Activated T-cell treated with anti-CD3 and anti-CD28 coated beads, Interleukin-2, amount 50 U/mL, for 72 hours (primary cell): ENCODE measurements at regions not wholly inside any gene's neighbourhood (a gene's known extent, or its start where the extent isn't known, plus 50 kb on each side); places are given as distances from the start of the nearest gene placed in this dataset.

Experiments used
- ATAC-seq, 2 donors: fragments of 150-1000 bp; cut with Tn5 transposase; replicated peaks in 1 of 2; 2 replicates each; pipeline ENCODE4 v1.10.0; 2021; ENCODE audit warnings: moderate library complexity in 2 of 2, mild to moderate bottlenecking in 1 of 2
- DNase-seq, 2 donors: peaks; one replicate each; pipeline ENCODE4 v3.0.0; 2021 to 2022; ENCODE audit warnings: mixed read lengths in 1 of 2
- H3K27ac Mint-ChIP-seq: one replicate; pipeline ENCODE4 v1.8.0; 2022; ENCODE audit warnings: mild to moderate bottlenecking, moderate library complexity, mixed read lengths
- H3K27me3 Mint-ChIP-seq: one replicate; pipeline ENCODE4 v1.8.0; 2022; ENCODE audit warnings: low read depth, mixed read lengths
- H3K36me3 Mint-ChIP-seq, 2 donors: one replicate each; pipeline ENCODE4 v1.8.0; 2022; ENCODE audit warnings: mixed read lengths in 2 of 2, mild to moderate bottlenecking in 1 of 2; ENCODE audit not compliant: insufficient read depth in 2 of 2
- H3K4me1 Mint-ChIP-seq: one replicate; pipeline ENCODE4 v1.8.0; 2022; ENCODE audit warnings: low read depth, mixed read lengths
- H3K4me3 Mint-ChIP-seq, 2 donors: one replicate each; pipeline ENCODE4 v1.8.0; 2022; ENCODE audit warnings: mild to moderate bottlenecking in 2 of 2, mixed read lengths in 2 of 2, moderate library complexity in 2 of 2
- H3K9me3 Mint-ChIP-seq, 2 donors: one replicate each; pipeline ENCODE4 v1.8.0; 2022; ENCODE audit warnings: mixed read lengths in 2 of 2

DNA sequence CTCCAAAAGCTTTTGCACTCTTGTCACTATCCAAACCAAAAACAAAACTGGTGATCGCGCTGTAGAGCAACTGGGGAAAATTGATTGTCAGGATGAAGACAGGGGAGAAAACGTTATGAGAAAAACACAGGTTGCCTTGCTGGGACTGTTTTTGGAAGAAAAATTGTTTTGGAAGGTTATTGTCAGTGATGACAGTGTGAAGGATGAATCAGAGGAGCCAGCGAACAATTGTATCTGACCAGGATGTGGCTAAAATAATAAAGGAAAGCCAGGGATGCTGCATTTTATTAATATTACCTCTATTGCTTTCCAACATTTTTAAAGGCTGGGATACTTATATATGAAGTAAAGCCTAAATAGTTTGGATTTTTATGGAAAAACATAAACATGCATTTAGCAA, 334.0 kb downstream of the SPRY2 start:
- no peak overlapping the region for H3K4me3 Mint-ChIP-seq
- no peaks in the 10 kb centered on the region for H3K27me3 Mint-ChIP-seq
- H3K4me1 Mint-ChIP-seq: no peaks in the 10 kb centered on the region
- no peaks in the 10 kb centered on the region for H3K36me3 Mint-ChIP-seq
- H3K27ac Mint-ChIP-seq: no peak overlapping the region
- no peaks in the 10 kb centered on the region for H3K9me3 Mint-ChIP-seq
- DNase-seq (no peak), ATAC-seq (no peak)

DNA sequence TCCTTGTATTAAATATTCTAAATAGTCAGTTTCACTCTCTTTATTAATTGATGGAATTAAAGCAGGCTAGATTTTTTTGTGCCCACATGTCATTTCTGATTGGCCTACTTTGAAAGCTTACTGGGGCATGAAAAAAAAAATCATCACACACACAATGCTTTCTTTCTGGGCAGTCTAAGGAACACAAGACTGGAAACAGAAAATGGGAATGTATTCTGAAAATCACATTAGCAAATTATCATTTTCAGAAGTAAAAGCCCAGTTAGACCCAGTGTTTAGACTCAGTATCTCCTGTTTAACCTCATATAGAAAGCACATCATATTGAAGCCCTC, 339.4 kb downstream of the SPRY2 start:
- ATAC-seq: no peak
- H3K27me3 Mint-ChIP-seq: no peaks in the 10 kb centered on the region
- H3K36me3 Mint-ChIP-seq: no peaks in the 10 kb centered on the region
- H3K27ac Mint-ChIP-seq: no peak overlapping the region
- no peaks in the 10 kb centered on the region for H3K9me3 Mint-ChIP-seq
- DNase-seq: no peak
- H3K4me1 Mint-ChIP-seq: no peaks in the 10 kb centered on the region
- H3K4me3 Mint-ChIP-seq: no peak overlapping the region

- DNase-seq (no peak), ATAC-seq (no peak)
- H3K27me3 Mint-ChIP-seq: no peaks in the 10 kb centered on the region
- no peaks in the 10 kb centered on the region for H3K36me3 Mint-ChIP-seq
- H3K9me3 Mint-ChIP-seq: no peaks in the 10 kb centered on the region
- no peaks in the 10 kb centered on the region for H3K4me1 Mint-ChIP-seq
- H3K4me3 Mint-ChIP-seq: no peak overlapping the region
- no peak overlapping the region for H3K27ac Mint-ChIP-seq
Observed at GRCh38 chr13:80000684-80001509, 340.0 kb downstream of the SPRY2 start.

GRCh38 chr13:79999601-80000000, 341.3 kb downstream of the SPRY2 start:
- Mint-ChIP-seq H3K27ac (no peak overlapping the region), H3K4me3 (no peak overlapping the region)

GRCh38 chr13:79998381-79998880, 342.5 kb downstream of the SPRY2 start:
- H3K27ac Mint-ChIP-seq: no peak overlapping the region
- H3K4me3 Mint-ChIP-seq: no peak overlapping the region
- H3K27me3 Mint-ChIP-seq: no peaks in the 10 kb centered on the region
- DNase-seq (no peak), ATAC-seq (no peak)
- no peaks in the 10 kb centered on the region for H3K4me1 Mint-ChIP-seq
- H3K9me3 Mint-ChIP-seq: peaks cover 0 to 2% of the 10 kb centered on the region in 2 donors
- H3K36me3 Mint-ChIP-seq: no peaks in the 10 kb centered on the region

More at GRCh38 chr13:79999601-80000000, 341.3 kb downstream of the SPRY2 start:
- Mint-ChIP-seq H3K27me3 (no peaks in the 10 kb centered on the region), H3K4me1 (no peaks in the 10 kb centered on the region), H3K36me3 (no peaks in the 10 kb centered on the region), H3K9me3 (peaks cover 0 to 2% of the 10 kb centered on the region in 2 donors)
- no peak for DNase-seq
- ATAC-seq: no peak

GRCh38 chr13:79997244-79997643, 343.7 kb downstream of the SPRY2 start:
- ATAC-seq (no peak), DNase-seq (no peak)
- peaks cover 0 to 2% of the 10 kb centered on the region in 2 donors for H3K9me3 Mint-ChIP-seq
- no peak overlapping the region for H3K27ac Mint-ChIP-seq
- H3K4me1 Mint-ChIP-seq: no peaks in the 10 kb centered on the region
- H3K36me3 Mint-ChIP-seq: no peaks in the 10 kb centered on the region
- H3K4me3 Mint-ChIP-seq: no peak overlapping the region
- no peaks in the 10 kb centered on the region for H3K27me3 Mint-ChIP-seq

GRCh38 chr13:79995334-79995733, 345.6 kb downstream of the SPRY2 start:
- Mint-ChIP-seq H3K36me3 (no peaks in the 10 kb centered on the region), H3K27ac (no peak overlapping the region), H3K9me3 (peaks cover 0 to 4% of the 10 kb centered on the region in 2 donors), H3K27me3 (no peaks in the 10 kb centered on the region), H3K4me3 (no peak overlapping the region), H3K4me1 (no peaks in the 10 kb centered on the region)
- DNase-seq (no peak), ATAC-seq (no peak)

DNA sequence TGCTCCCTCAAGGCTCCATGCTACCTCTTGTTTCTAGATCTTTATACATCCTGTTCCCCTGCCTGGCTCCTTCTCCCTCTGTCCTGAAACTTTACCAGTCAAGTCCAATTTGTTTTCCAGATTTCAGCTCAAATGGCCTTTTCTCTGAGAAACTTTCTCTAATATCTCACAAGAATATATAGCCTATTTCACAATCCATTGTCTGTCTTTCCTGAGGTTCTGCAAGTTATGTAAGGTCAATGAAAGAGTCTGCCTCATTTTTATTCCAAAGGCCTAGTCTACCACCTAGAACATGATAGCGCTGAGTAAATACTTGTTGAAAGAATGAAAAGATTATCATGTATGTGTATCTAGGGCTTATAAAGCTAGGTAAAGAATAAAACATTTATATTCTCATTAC, 348.8 kb downstream of the SPRY2 start:
- Mint-ChIP-seq H3K4me3 (no peak overlapping the region), H3K4me1 (no peaks in the 10 kb centered on the region), H3K36me3 (no peaks in the 10 kb centered on the region), H3K9me3 (peaks cover 0 to 6% of the 10 kb centered on the region in 2 donors), H3K27ac (no peak overlapping the region), H3K27me3 (no peaks in the 10 kb centered on the region)
- ATAC-seq (no peak), DNase-seq (no peak)

DNA sequence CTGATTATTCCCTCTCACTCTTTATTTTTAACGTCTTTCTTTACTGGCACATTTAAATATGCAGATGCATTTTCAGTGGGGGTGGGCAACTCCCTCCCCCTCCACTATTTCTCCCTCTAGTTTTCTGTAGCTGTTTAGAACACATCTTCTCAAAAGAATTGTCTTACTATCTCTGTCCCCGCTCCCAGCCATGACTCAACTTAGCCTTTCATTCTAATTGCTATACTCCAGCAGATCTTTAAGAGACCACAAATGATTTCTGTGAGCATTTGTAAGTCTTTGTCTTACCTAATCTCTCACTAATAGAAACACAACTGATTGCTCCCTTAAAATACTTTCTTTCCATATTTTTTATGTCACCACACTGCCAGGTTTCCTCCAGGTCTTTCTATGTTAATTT, 350.9 kb downstream of the SPRY2 start:
- no peak overlapping the region for H3K27ac Mint-ChIP-seq

DNA sequence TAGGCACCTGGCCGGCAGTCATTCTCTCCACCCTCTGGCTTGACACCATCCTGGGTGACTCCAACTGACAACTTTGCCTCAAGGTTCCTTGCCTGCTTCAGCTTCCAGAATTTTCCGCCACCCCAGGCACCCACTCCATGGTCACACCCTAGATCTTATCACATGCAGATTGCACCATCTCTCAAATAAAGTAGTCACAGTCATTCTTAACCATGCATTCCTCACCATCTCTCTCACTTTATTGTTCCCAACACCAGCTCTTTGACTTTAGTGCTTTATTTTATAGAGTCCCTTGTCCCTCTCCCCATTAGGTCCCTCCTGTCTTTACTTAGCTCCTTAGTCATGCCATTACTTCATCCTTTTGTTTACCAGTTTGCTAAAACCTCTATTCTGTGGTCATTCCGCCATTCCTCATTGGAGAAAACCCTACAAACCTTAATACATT, 351.7 kb downstream of the SPRY2 start:
- H3K36me3 Mint-ChIP-seq: no peaks in the 10 kb centered on the region
- H3K4me1 Mint-ChIP-seq: no peaks in the 10 kb centered on the region
- H3K27me3 Mint-ChIP-seq: no peaks in the 10 kb centered on the region
- H3K27ac Mint-ChIP-seq: no peak overlapping the region
- H3K4me3 Mint-ChIP-seq: no peak overlapping the region
- no peak for ATAC-seq
- DNase-seq: no peak
- peaks cover 0 to 4% of the 10 kb centered on the region in 2 donors for H3K9me3 Mint-ChIP-seq

More for the DNA sequence above, 350.9 kb downstream of the SPRY2 start:
- no peak overlapping the region for H3K4me3 Mint-ChIP-seq
- H3K9me3 Mint-ChIP-seq: peaks cover 0 to 6% of the 10 kb centered on the region in 2 donors
- H3K4me1 Mint-ChIP-seq: no peaks in the 10 kb centered on the region
- H3K27me3 Mint-ChIP-seq: no peaks in the 10 kb centered on the region
- no peaks in the 10 kb centered on the region for H3K36me3 Mint-ChIP-seq
- DNase-seq (no peak), ATAC-seq (no peak)

DNA sequence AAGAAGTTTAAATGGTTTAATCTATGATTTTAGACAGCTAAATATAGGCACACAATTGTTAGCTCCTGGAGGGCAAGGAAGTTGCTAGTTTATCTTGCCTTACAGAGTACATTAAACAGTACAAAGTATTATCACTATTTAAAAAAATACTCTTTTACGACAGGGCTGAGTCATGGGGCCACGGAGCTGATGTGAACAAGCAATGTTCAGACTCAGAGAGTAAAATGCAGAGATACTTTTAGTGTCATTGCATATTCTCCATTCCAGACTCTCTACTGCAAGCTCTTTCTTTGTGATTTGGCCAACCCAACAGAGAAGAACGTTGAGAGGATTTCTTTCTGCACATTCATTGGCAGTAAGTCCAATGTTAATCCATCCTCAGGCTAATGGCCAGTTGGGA, 352.4 kb downstream of the SPRY2 start:
- H3K4me3 Mint-ChIP-seq: no peak overlapping the region

DNA sequence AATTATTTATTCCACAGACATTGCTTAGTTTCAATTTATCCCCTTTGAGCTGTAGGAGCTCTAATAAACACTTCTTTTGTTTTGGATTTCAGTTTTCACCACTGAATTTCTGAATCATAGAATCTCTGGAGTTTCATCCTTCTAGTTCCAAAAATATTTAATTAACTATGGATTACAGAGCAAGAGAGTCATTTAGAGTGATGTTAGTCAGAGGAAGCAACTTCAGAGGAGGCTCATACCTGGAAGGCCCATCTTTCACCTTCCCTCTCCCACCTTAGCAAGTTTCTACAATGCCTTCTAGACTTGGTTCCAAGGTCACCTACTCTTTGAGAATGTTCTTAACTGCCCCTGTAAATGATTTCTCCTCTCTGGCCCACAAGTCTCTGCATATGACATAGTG, 353.2 kb downstream of the SPRY2 start:
- DNase-seq (no peak), ATAC-seq (no peak)
- H3K27me3 Mint-ChIP-seq: no peaks in the 10 kb centered on the region
- H3K36me3 Mint-ChIP-seq: no peaks in the 10 kb centered on the region
- H3K27ac Mint-ChIP-seq: no peak overlapping the region
- H3K4me3 Mint-ChIP-seq: no peak overlapping the region
- no peaks in the 10 kb centered on the region for H3K4me1 Mint-ChIP-seq
- H3K9me3 Mint-ChIP-seq: peaks cover under 1 to 4% of the 10 kb centered on the region in 2 donors

More for the DNA sequence above, 352.4 kb downstream of the SPRY2 start:
- no peaks in the 10 kb centered on the region for H3K27me3 Mint-ChIP-seq
- no peaks in the 10 kb centered on the region for H3K36me3 Mint-ChIP-seq
- peaks cover 0 to 4% of the 10 kb centered on the region in 2 donors for H3K9me3 Mint-ChIP-seq
- no peaks in the 10 kb centered on the region for H3K4me1 Mint-ChIP-seq
- ATAC-seq (no peak), DNase-seq (no peak)
- no peak overlapping the region for H3K27ac Mint-ChIP-seq

DNA sequence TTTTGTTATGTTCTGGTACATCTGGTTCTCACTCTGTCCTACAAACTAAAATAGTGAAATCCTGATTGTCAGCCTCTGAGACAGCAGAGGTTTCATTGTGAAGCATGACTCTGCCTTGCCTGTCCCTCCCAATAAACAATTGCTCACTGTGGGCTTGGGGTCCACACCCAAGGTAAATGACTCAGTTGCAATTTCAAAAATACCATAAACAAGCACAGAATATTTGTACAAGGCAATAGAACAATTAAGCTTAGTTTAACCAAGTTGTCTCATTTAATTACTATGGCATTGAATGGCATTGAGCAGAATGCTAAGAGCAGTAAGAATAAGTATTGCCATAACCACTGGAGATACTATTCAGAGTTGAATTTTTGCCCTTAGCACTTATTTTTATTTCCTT, 353.6 kb downstream of the SPRY2 start:
- H3K4me1 Mint-ChIP-seq: no peaks in the 10 kb centered on the region
- H3K27me3 Mint-ChIP-seq: no peaks in the 10 kb centered on the region
- no peak overlapping the region for H3K4me3 Mint-ChIP-seq
- DNase-seq: no peak
- no peak for ATAC-seq
- H3K36me3 Mint-ChIP-seq: no peaks in the 10 kb centered on the region
- peaks cover 1 to 4% of the 10 kb centered on the region in 2 donors for H3K9me3 Mint-ChIP-seq
- H3K27ac Mint-ChIP-seq: no peak overlapping the region

DNA sequence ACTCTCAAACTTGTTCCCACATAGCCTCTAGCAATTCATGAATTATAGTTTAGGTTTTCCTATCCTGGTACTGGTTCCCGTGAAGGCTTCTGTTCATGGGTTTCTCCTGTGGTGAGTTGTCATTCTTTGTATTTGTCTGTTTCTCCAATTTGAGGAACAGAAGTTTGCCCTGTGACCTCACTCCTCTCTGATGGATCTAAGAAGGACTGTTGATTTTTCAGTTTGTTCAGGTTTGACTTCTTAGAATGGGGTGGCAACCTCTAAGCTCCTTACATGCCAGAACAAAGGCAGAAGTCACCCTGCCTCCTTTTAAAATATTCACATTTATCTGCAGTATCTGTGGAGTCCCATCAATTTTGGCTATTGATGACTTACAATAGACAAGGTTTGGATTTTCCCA, 354.0 kb downstream of the SPRY2 start:
- DNase-seq (no peak), ATAC-seq (no peak)
- no peak overlapping the region for H3K27ac Mint-ChIP-seq
- no peaks in the 10 kb centered on the region for H3K4me1 Mint-ChIP-seq
- H3K9me3 Mint-ChIP-seq: peaks cover 1 to 4% of the 10 kb centered on the region in 2 donors
- H3K36me3 Mint-ChIP-seq: no peaks in the 10 kb centered on the region
- H3K4me3 Mint-ChIP-seq: no peak overlapping the region
- no peaks in the 10 kb centered on the region for H3K27me3 Mint-ChIP-seq
